ENCODE measurements at regions not wholly inside any gene's neighbourhood (a gene's known extent, or its start where the extent isn't known, plus 50 kb on each side); places are given as distances from the start of the nearest gene placed in this dataset.

GRCh38 chr10:128286141-128286761 is 160.0 kb upstream of the MKI67 start:
- no peaks in the 10 kb centered on the region for H3K36me3 ChIP-seq (ENCODE audit: control insufficient read depth in 1 of 2, insufficient read depth in 2 of 2, low read length in 2 of 2)
- CTCF ChIA-PET = no interaction called here
- no peak for TF ChIP-seq SRF (IDR thresholded peaks at IDR 0.05; ENCODE audit: low read depth)
- TF ChIP-seq EZH2 (IDR thresholded peaks at IDR 0.05) = no peak
- no peak for TF ChIP-seq JUND (IDR thresholded peaks at IDR 0.05)
- TF ChIP-seq EGR1 (IDR thresholded peaks at IDR 0.05; ENCODE audit: low read depth) = no peak
- TF ChIP-seq ELF1 (IDR thresholded peaks at IDR 0.05; ENCODE audit: borderline replicate concordance, low read depth) = no peak
- no peak for TF ChIP-seq POLR2AphosphoS5 (IDR thresholded peaks at IDR 0.05; ENCODE audit: low read depth, low read length)
- TF ChIP-seq SP1 (IDR thresholded peaks at IDR 0.05; ENCODE audit: low read depth) = no peak
- TF ChIP-seq MAX (IDR thresholded peaks at IDR 0.05) = no peak
- no peak for TF ChIP-seq ZNF274 (IDR thresholded peaks at IDR 0.05; ENCODE audit: low read depth, low read length)
- TF ChIP-seq ZBTB33 (IDR thresholded peaks at IDR 0.05; ENCODE audit: extremely low read depth, insufficient replicate concordance, low read length) = no peak
- TF ChIP-seq REST (IDR thresholded peaks at IDR 0.05; ENCODE audit: low read depth) = no peak
- no peak for TF ChIP-seq ATF3 (IDR thresholded peaks at IDR 0.05)
- TF ChIP-seq SIN3A (IDR thresholded peaks at IDR 0.05; ENCODE audit: low read depth) = no peak
- TF ChIP-seq YY1 (IDR thresholded peaks at IDR 0.05; ENCODE audit: extremely low read depth, insufficient replicate concordance, low read depth, low read length) = no peak
- no peak for TF ChIP-seq ZFX (IDR thresholded peaks at IDR 0.05)
- TF ChIP-seq FOSL1 (IDR thresholded peaks at IDR 0.05; ENCODE audit: low read depth) = no peak
- H3K4me3 ChIP-seq (replicated peaks in 1 of 2; ENCODE audit: low read depth in 1 of 2, low read length in 2 of 2) = no peak overlapping the region
- H3K9me2 ChIP-seq (ENCODE audit: insufficient read depth) = no peaks in the 10 kb centered on the region
- no peak overlapping the region for H2AFZ ChIP-seq (ENCODE audit: low read depth, low read length, poor library complexity, severe bottlenecking)
- peaks cover 39% of the 10 kb centered on the region for H3K27me3 ChIP-seq (ENCODE audit: insufficient read depth, low read length)
- intact Hi-C loops (cut with micrococcal nuclease) = no loop called here
- POLR2A ChIA-PET = no interaction called here
- no peak overlapping the region for H3K27ac ChIP-seq (ENCODE audit: low read depth, low read length)
- H3K4me1 ChIP-seq (ENCODE audit: control insufficient read depth in 1 of 2, insufficient read depth in 2 of 2, low read length in 2 of 2) = no peaks in the 10 kb centered on the region
- RAD21 ChIA-PET (ENCODE audit: low non-redundant PET in 1 of 2, low total read pairs in 2 of 2, uncharacterized antibody in 2 of 2, unreplicated experiment in 2 of 2) = no interaction called here
- no peaks in the 10 kb centered on the region for H3K79me2 ChIP-seq (ENCODE audit: insufficient read depth, low read length)
- no peaks in the 10 kb centered on the region for H3K9me3 ChIP-seq (ENCODE audit: control insufficient read depth in 1 of 2, insufficient read depth in 1 of 2, low read depth in 1 of 2, low read length in 2 of 2)
- H3K9ac ChIP-seq (ENCODE audit: low read length) = no peak overlapping the region
- H3K4me2 ChIP-seq (ENCODE audit: low read length) = no peak overlapping the region
- ATAC-seq (no peak), DNase-seq (ENCODE audit: low read depth, low spot score) (no peak)
- no peaks in the 10 kb centered on the region for H4K20me1 ChIP-seq (ENCODE audit: insufficient read depth)
- BruUV-seq (replicated peaks) = no TSS peak
